Large intestine (tissue), 3 donors: ENCODE measurements at regions not wholly inside any gene's neighbourhood (a gene's known extent, or its start where the extent isn't known, plus 50 kb on each side); places are given as distances from the start of the nearest gene placed in this dataset.
"Not testable (repeated sequence)": the region's sequence is repeated elsewhere in the genome, so short reads cannot be mapped to it uniquely, and the experiment has no call there.

ENCODE experiments used
- DNase-seq, 2 donors: peaks; one replicate each; pipeline versions ENCODE4 v3.0.0 to v3.0.0-alpha.2; 2013
- H3K27ac ChIP-seq: one replicate; pipeline ENCODE4 v1.5.1; 2013; ENCODE audit warnings: low read length
- H3K27me3 ChIP-seq: 2 replicates; pipeline ENCODE4 v1.6.1; 2013; ENCODE audit warnings: low read length; ENCODE audit not compliant: control insufficient read depth, insufficient read depth
- H3K36me3 ChIP-seq: 2 replicates; pipeline ENCODE4 v1.6.1; 2013; ENCODE audit warnings: low read length; ENCODE audit not compliant: control insufficient read depth, insufficient read depth
- H3K4me1 ChIP-seq: one replicate; pipeline ENCODE4 v1.6.1; 2013; ENCODE audit warnings: low read length; ENCODE audit not compliant: control insufficient read depth, insufficient read depth
- H3K4me3 ChIP-seq: one replicate; pipeline ENCODE4 v1.5.1; 2013; ENCODE audit warnings: low read length
- H3K9me3 ChIP-seq: one replicate; pipeline ENCODE4 v1.6.1; 2013; ENCODE audit warnings: mild to moderate bottlenecking, low read depth, low read length, moderate library complexity; ENCODE audit not compliant: control insufficient read depth
- WGBS: methylation state at CpG from one replicate; pipeline ENCODE4 v1.1.5; 2013; ENCODE audit warnings: low lambda C conversion rate; ENCODE audit not compliant: insufficient coverage; 5-methylcytosine and 5-hydroxymethylcytosine counted together

GRCh38 chr7:66476056-66476455 lies 152.6 kb upstream of the KCTD7 start:
- not testable (repeated sequence) for H3K27ac ChIP-seq, H3K9me3 ChIP-seq, H3K27me3 ChIP-seq, H3K4me3 ChIP-seq, DNase-seq, H3K4me1 ChIP-seq
- peaks cover 26% of the 10 kb centered on the region for H3K36me3 ChIP-seq
- 80% methylated on average over 1 of the region's 3 CpGs for WGBS

- not testable (repeated sequence) for H3K4me1 ChIP-seq, DNase-seq, H3K9me3 ChIP-seq, H3K27ac ChIP-seq, H3K27me3 ChIP-seq, H3K4me3 ChIP-seq
- peaks cover 29% of the 10 kb centered on the region for H3K36me3 ChIP-seq
- no CpG with 5 or more reads among the region's 3 CpGs for WGBS
Measured at GRCh38 chr7:66477822-66478397, 150.8 kb upstream of the KCTD7 start.

GRCh38 chr7:66481229-66481628 lies 147.5 kb upstream of the KCTD7 start:
- DNase-seq, H3K27me3 ChIP-seq, H3K27ac ChIP-seq, H3K4me1 ChIP-seq, H3K9me3 ChIP-seq, H3K4me3 ChIP-seq: not testable (repeated sequence)
- no CpG with 5 or more reads among the region's 1 CpG for WGBS
- peaks cover 20% of the 10 kb centered on the region for H3K36me3 ChIP-seq

- H3K4me1 ChIP-seq, H3K27ac ChIP-seq, H3K36me3 ChIP-seq, H3K9me3 ChIP-seq, DNase-seq, H3K4me3 ChIP-seq, H3K27me3 ChIP-seq: not testable (repeated sequence)
- no CpG with 5 or more reads among the region's 8 CpGs for WGBS
Measured at GRCh38 chr7:66489065-66489464, 139.6 kb upstream of the KCTD7 start.

- H3K9me3 ChIP-seq, H3K27me3 ChIP-seq, DNase-seq, H3K4me1 ChIP-seq, H3K36me3 ChIP-seq, H3K27ac ChIP-seq, H3K4me3 ChIP-seq: not testable (repeated sequence)
- no CpG with 5 or more reads among the region's 2 CpGs for WGBS
Measured at GRCh38 chr7:66489741-66490140, 138.9 kb upstream of the KCTD7 start.

GRCh38 chr7:66490979-66491378 lies 137.7 kb upstream of the KCTD7 start:
- H3K36me3 ChIP-seq, H3K4me1 ChIP-seq, DNase-seq, H3K9me3 ChIP-seq, H3K27ac ChIP-seq, H3K4me3 ChIP-seq, H3K27me3 ChIP-seq: not testable (repeated sequence)
- no CpG with 5 or more reads among the region's 11 CpGs for WGBS

- H3K4me3 ChIP-seq, result peak overlapping the region; percentile 60
- not testable (repeated sequence) for H3K4me1 ChIP-seq, H3K9me3 ChIP-seq, DNase-seq, H3K27me3 ChIP-seq, H3K27ac ChIP-seq, H3K36me3 ChIP-seq
- WGBS, result no CpG with 5 or more reads among the region's 7 CpGs
Measured at GRCh38 chr7:66492405-66492804, 136.3 kb upstream of the KCTD7 start.

- no CpG with 5 or more reads among the region's 68 CpGs for WGBS
- Histone ChIP-seq H3K4me3 (peak overlapping the region; percentile 60), H3K27ac (peak overlapping the region; percentile 75), H3K4me1 (peaks cover 3% of the 10 kb centered on the region), H3K9me3 (no peaks in the 10 kb centered on the region), H3K36me3 (no peaks in the 10 kb centered on the region), H3K27me3 (no peaks in the 10 kb centered on the region)
- peak; percentile 99 for DNase-seq
Measured at GRCh38 chr7:66493235-66494205, 135.2 kb upstream of the KCTD7 start.

- Histone ChIP-seq H3K4me3 (no peak overlapping the region), H3K4me1 (peaks cover 3% of the 10 kb centered on the region), H3K9me3 (no peaks in the 10 kb centered on the region), H3K36me3 (no peaks in the 10 kb centered on the region), H3K27me3 (no peaks in the 10 kb centered on the region), H3K27ac (no peak overlapping the region)
- 80% methylated on average over 1 of the region's 5 CpGs for WGBS
- DNase-seq, result no peak
Measured at GRCh38 chr7:66497346-66497745, 131.3 kb upstream of the KCTD7 start.

GRCh38 chr7:66500087-66500486 lies 128.6 kb upstream of the KCTD7 start:
- H3K9me3 ChIP-seq, result peaks cover 3% of the 10 kb centered on the region
- peak; percentile 77 to 81 for DNase-seq
- no peaks in the 10 kb centered on the region for H3K36me3 ChIP-seq
- no CpG with 5 or more reads among the region's 3 CpGs for WGBS
- H3K27me3 ChIP-seq, result peaks cover 3% of the 10 kb centered on the region
- peak overlapping the region; percentile 42 for H3K27ac ChIP-seq
- no peaks in the 10 kb centered on the region for H3K4me1 ChIP-seq
- no peak overlapping the region for H3K4me3 ChIP-seq
